C4-2B (cell line): ENCODE measurements at regions not wholly inside any gene's neighbourhood (a gene's known extent, or its start where the extent isn't known, plus 50 kb on each side); places are given as distances from the start of the nearest gene placed in this dataset.

Experiments used
- H3K27ac ChIP-seq: fragments of 450-650 bp; 2 replicates; pipeline ENCODE4 v1.5.1; 2017
- ZFX ChIP-seq: fragments of 450-650 bp; IDR thresholded peaks from 2 replicates; pipeline ENCODE4 v1.6.1; 2017
- TF ChIP-seq, protein P1 (sequence below): fragments of 450-650 bp; conservative IDR thresholded peaks from 2 replicates; pipeline ENCODE4 v1.5.1; 2017; ENCODE audit warnings: mild to moderate bottlenecking

DNA sequence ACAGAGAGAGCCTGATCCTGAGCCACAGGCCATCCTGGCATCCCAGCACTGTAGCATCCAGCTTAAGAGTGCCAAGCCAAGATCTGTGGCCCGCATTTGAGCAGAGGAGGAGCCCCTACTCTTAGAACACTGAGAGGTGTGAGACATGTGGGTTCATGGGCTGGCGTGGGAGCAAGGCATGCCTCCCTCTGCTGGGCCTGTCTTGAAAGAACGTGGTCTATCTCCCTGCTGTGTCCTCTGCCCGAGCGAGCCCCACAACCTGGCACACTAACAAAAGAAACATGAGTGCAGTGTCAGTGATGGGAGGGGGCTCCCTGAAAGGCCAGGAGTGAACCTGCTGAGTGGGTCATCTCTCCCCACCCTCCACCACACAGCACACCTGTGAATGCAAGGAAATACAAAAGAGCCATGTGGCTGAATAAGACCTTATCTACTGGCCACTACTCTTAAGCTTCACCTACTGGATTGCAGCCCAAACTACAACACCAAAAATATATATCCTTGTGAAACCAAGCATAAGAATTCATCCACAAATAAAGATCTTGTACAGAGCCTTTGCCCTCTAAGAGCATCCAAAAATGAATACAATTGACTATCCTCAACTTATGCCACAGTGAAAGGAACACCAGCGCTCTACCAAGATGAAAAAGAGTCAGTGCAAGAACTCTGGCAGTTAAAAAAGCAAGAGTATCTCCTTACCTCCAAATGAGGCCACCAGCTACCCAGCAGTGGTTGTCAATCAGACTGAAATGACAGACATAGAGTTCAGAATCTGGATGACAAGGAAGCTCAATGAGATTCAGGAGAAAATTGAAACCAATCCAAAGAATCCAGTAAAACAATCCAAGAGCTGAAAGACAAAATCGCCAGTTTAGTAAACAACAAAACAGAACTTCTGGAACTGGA, 259.4 kb upstream of the DAB1 start:
- H3K27ac ChIP-seq: no peak overlapping the region
- TF ChIP-seq ZFX: no peak
- TF ChIP-seq, protein P1, sequence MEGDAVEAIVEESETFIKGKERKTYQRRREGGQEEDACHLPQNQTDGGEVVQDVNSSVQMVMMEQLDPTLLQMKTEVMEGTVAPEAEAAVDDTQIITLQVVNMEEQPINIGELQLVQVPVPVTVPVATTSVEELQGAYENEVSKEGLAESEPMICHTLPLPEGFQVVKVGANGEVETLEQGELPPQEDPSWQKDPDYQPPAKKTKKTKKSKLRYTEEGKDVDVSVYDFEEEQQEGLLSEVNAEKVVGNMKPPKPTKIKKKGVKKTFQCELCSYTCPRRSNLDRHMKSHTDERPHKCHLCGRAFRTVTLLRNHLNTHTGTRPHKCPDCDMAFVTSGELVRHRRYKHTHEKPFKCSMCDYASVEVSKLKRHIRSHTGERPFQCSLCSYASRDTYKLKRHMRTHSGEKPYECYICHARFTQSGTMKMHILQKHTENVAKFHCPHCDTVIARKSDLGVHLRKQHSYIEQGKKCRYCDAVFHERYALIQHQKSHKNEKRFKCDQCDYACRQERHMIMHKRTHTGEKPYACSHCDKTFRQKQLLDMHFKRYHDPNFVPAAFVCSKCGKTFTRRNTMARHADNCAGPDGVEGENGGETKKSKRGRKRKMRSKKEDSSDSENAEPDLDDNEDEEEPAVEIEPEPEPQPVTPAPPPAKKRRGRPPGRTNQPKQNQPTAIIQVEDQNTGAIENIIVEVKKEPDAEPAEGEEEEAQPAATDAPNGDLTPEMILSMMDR: no peak

DNA sequence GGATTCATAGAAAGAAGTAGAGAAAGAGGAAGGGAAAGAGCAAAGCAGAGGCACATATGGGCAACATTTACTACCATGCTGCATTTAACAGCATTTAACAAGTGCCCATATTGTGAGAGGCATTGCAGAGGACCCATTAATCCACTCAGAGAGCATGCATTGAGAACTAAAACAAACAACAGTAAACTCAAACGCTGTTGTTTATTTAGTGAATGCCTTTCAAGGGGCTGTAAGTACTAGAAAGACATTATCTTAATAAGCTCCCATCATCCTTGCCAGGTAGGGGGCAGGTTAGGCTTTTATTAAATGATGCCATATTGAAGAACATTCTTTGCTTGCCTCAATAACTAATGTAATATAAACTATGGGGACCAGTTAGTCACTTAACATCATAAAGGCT, 254.3 kb upstream of the DAB1 start:
- TF ChIP-seq, protein P1: no peak
- no peak for TF ChIP-seq ZFX
- H3K27ac ChIP-seq: no peak overlapping the region

DNA sequence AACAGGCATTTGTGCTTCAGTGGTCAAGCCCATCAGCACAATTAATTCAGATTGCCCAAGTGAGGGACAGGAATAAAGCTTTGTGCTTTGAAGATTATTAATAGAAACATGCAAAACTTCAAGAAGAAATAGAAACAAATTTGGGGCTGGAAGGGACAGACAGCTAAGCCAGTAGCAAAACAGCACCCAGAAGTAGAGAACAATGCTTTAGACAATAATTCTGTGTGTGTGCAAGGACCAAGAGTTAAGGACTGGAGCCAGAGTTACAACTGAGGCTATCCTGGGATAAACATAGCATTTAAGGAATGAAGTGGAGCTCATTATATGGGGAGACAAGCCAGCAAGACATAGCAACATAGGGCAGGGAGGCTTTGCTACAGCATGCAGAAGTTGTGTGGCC, 251.9 kb upstream of the DAB1 start:
- TF ChIP-seq, protein P1: no peak
- no peak for TF ChIP-seq ZFX
- no peak overlapping the region for H3K27ac ChIP-seq

DNA sequence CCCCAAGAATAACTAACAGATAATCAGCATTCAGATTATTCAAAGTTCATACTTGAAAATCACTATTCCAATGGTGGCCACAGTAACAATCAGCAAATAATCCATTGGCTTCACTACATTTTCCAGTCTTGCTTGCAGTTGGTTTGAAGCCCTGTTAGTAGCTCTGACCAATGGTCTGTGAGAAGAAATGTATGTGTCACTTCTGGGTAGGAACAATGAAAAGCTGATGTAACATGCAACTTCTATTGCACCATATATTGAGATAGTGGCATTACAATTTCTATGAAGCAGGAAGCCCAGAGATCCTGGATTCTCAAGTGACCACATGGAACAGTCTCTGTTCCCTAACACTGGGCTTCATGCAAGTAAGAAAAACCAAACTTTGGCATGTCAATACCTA, 250.9 kb upstream of the DAB1 start:
- no peak overlapping the region for H3K27ac ChIP-seq
- TF ChIP-seq, protein P1: no peak
- no peak for TF ChIP-seq ZFX

DNA sequence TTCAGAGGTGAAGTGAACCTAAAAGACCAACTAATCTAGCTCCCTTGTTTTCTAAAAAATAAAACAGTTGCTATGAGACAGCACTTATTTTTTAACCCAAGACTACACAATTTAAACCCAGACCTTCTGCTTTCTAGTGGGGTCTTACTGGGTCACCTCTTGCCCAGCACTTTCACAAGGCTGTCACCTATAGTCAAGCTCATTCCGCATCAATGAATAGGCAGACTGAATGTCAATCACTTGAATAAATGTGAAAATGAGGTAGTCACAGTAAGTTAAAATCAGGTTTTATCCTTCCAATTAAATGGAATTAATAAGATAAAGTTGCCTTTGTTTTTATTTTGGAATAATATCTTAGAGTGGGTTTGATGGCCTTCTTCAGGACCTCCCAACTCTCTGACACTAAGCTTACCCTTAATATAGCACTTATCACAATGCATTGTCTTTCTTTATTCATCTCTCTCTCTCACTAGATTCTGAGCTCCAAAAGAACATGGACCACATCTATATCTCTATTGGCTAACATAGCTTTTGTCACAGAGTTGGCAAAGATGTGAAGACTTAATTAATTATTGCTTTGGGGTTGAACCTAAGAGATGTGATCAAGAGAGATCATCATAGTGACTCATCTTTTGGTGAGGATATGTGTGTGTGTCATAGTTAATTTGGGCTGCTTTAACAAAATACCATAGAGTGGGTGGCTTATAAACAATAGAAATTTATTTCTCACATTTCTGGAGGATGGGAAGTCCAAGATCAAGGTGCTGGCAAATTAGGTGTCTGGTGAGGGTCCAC, 248.7 kb upstream of the DAB1 start:
- no peak for TF ChIP-seq ZFX
- TF ChIP-seq, protein P1: no peak

DNA sequence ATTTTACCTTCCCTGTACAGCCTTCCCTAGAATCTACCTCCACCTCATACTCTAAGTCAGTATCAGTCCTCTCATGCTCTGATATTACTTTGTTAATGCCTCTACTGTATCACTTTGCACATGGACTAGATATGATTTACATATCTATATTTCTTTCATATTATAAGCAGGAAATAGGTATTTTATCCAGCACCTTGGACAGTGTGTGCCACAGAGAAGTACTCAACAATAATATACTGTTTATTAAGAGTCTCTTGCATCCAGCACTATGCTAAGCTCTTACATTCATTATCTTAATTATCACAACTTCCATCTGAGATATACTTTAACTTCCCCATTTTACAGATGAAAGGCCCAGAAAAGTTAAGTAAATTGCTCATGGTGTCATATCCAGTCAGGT, 247.9 kb upstream of the DAB1 start:
- TF ChIP-seq, protein P1: no peak
- no peak for TF ChIP-seq ZFX
- no peak overlapping the region for H3K27ac ChIP-seq

More for the DNA sequence above, 248.7 kb upstream of the DAB1 start:
- no peak overlapping the region for H3K27ac ChIP-seq

DNA sequence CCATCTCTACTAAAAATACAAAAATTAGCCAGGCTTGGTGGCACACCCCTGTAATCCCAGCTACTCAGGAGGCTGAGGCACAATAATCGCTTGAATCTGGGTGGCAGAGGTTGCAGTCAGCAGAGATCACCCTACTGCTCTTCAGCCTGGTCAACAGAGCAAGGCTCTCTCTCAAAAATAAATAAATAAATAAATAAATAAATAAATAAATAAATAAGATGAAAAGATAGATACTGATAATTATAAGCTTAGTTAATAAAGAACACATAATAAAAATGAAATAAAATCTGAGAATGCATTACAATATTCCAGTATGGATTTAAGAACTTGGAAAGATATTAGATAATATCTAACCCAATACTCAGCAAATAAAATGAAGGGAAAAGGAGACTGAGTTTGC, 235.9 kb upstream of the DAB1 start:
- H3K27ac ChIP-seq: no peak overlapping the region
- TF ChIP-seq, protein P1: no peak
- no peak for TF ChIP-seq ZFX
